IPS-18a (cell line): ENCODE measurements at regions not wholly inside any gene's neighbourhood (a gene's known extent, or its start where the extent isn't known, plus 50 kb on each side); places are given as distances from the start of the nearest gene placed in this dataset.
"Not testable (repeated sequence)": the region's sequence is repeated elsewhere in the genome, so short reads cannot be mapped to it uniquely, and the experiment has no call there.

Experiments used
- H3K27ac ChIP-seq: one replicate; pipeline ENCODE4 v1.5.1; 2013; ENCODE audit warnings: low read length
- H3K27me3 ChIP-seq: one replicate; pipeline ENCODE4 v1.6.1; 2013; ENCODE audit warnings: mild to moderate bottlenecking, low read length; ENCODE audit not compliant: control insufficient read depth, insufficient read depth
- H3K36me3 ChIP-seq: one replicate; pipeline ENCODE4 v1.6.1; 2013; ENCODE audit warnings: low read depth, low read length; ENCODE audit not compliant: control insufficient read depth
- H3K4me1 ChIP-seq: one replicate; pipeline ENCODE4 v1.6.1; 2013; ENCODE audit warnings: low read depth, low read length; ENCODE audit not compliant: control insufficient read depth
- H3K4me3 ChIP-seq: one replicate; pipeline ENCODE4 v1.5.1; 2013; ENCODE audit warnings: low read length
- H3K9ac ChIP-seq: one replicate; pipeline ENCODE4 v1.6.1; 2013; ENCODE audit warnings: mild to moderate bottlenecking, low read length, moderate library complexity
- H3K9me3 ChIP-seq: one replicate; pipeline ENCODE4 v1.6.1; 2013; ENCODE audit warnings: low read depth, low read length; ENCODE audit not compliant: control insufficient read depth

GRCh38 chr5:102617191-102618187 lies 118.7 kb upstream of the SLCO6A1 start:
- no peaks in the 10 kb centered on the region for H3K36me3 ChIP-seq
- no peaks in the 10 kb centered on the region for H3K27me3 ChIP-seq
- H3K4me1 ChIP-seq = no peaks in the 10 kb centered on the region
- no peak overlapping the region for H3K4me3 ChIP-seq
- H3K27ac ChIP-seq = no peak overlapping the region
- no peak overlapping the region for H3K9ac ChIP-seq
- no peaks in the 10 kb centered on the region for H3K9me3 ChIP-seq

- H3K4me3 ChIP-seq = no peak overlapping the region
- no peaks in the 10 kb centered on the region for H3K4me1 ChIP-seq
- H3K9me3 ChIP-seq = no peaks in the 10 kb centered on the region
- no peak overlapping the region for H3K9ac ChIP-seq
- no peak overlapping the region for H3K27ac ChIP-seq
- H3K36me3 ChIP-seq = no peaks in the 10 kb centered on the region
- H3K27me3 ChIP-seq = no peaks in the 10 kb centered on the region
Measured at GRCh38 chr5:102622262-102622661, 123.5 kb upstream of the SLCO6A1 start.

GRCh38 chr5:102623329-102624065 lies 124.7 kb upstream of the SLCO6A1 start:
- H3K4me1 ChIP-seq = no peaks in the 10 kb centered on the region
- H3K27me3 ChIP-seq = no peaks in the 10 kb centered on the region
- H3K27ac ChIP-seq = no peak overlapping the region
- H3K36me3 ChIP-seq = no peaks in the 10 kb centered on the region
- no peak overlapping the region for H3K9ac ChIP-seq
- H3K9me3 ChIP-seq = no peaks in the 10 kb centered on the region
- H3K4me3 ChIP-seq = no peak overlapping the region

GRCh38 chr5:102624405-102624804 lies 125.6 kb upstream of the SLCO6A1 start:
- no peak overlapping the region for H3K27ac ChIP-seq
- no peaks in the 10 kb centered on the region for H3K9me3 ChIP-seq
- no peak overlapping the region for H3K9ac ChIP-seq
- H3K27me3 ChIP-seq = no peaks in the 10 kb centered on the region
- H3K4me3 ChIP-seq = no peak overlapping the region
- H3K4me1 ChIP-seq = no peaks in the 10 kb centered on the region
- H3K36me3 ChIP-seq = no peaks in the 10 kb centered on the region

- Histone ChIP-seq H3K4me1 (no peaks in the 10 kb centered on the region), H3K36me3 (no peaks in the 10 kb centered on the region), H3K27me3 (no peaks in the 10 kb centered on the region), H3K9me3 (no peaks in the 10 kb centered on the region), H3K4me3 (no peak overlapping the region), H3K27ac (no peak overlapping the region), H3K9ac (no peak overlapping the region)
Measured at GRCh38 chr5:102625468-102625867, 126.7 kb upstream of the SLCO6A1 start.

GRCh38 chr5:102625928-102626327 lies 127.1 kb upstream of the SLCO6A1 start:
- Histone ChIP-seq H3K9me3 (no peaks in the 10 kb centered on the region), H3K36me3 (no peaks in the 10 kb centered on the region), H3K9ac (no peak overlapping the region), H3K4me1 (no peaks in the 10 kb centered on the region), H3K27me3 (no peaks in the 10 kb centered on the region), H3K27ac (no peak overlapping the region), H3K4me3 (no peak overlapping the region)

GRCh38 chr5:102627315-102627714 lies 127.8 kb upstream of the PAM start:
- H3K9me3 ChIP-seq = no peaks in the 10 kb centered on the region
- H3K4me1 ChIP-seq = no peaks in the 10 kb centered on the region
- H3K27ac ChIP-seq = no peak overlapping the region
- H3K9ac ChIP-seq = no peak overlapping the region
- H3K4me3 ChIP-seq = no peak overlapping the region
- no peaks in the 10 kb centered on the region for H3K27me3 ChIP-seq
- H3K36me3 ChIP-seq = no peaks in the 10 kb centered on the region

- H3K4me1 ChIP-seq = no peaks in the 10 kb centered on the region
- H3K9ac ChIP-seq = no peak overlapping the region
- no peak overlapping the region for H3K27ac ChIP-seq
- H3K4me3 ChIP-seq = no peak overlapping the region
- H3K9me3 ChIP-seq = no peaks in the 10 kb centered on the region
- H3K27me3 ChIP-seq = no peaks in the 10 kb centered on the region
- no peaks in the 10 kb centered on the region for H3K36me3 ChIP-seq
Measured at GRCh38 chr5:102628441-102629175, 126.5 kb upstream of the PAM start.

GRCh38 chr5:102629827-102630605 lies 125.1 kb upstream of the PAM start:
- no peaks in the 10 kb centered on the region for H3K9me3 ChIP-seq
- H3K4me3 ChIP-seq = no peak overlapping the region
- H3K27ac ChIP-seq = no peak overlapping the region
- H3K36me3 ChIP-seq = no peaks in the 10 kb centered on the region
- H3K4me1 ChIP-seq = no peaks in the 10 kb centered on the region
- H3K27me3 ChIP-seq = no peaks in the 10 kb centered on the region
- no peak overlapping the region for H3K9ac ChIP-seq

- H3K4me1 ChIP-seq, H3K4me3 ChIP-seq, H3K9me3 ChIP-seq, H3K9ac ChIP-seq, H3K27me3 ChIP-seq, H3K36me3 ChIP-seq, H3K27ac ChIP-seq: not testable (repeated sequence)
Measured at GRCh38 chr5:102635399-102635798, 119.7 kb upstream of the PAM start.

GRCh38 chr5:102638316-102638715 lies 116.8 kb upstream of the PAM start:
- Histone ChIP-seq H3K4me3 (no peak overlapping the region), H3K36me3 (no peaks in the 10 kb centered on the region), H3K9me3 (no peaks in the 10 kb centered on the region), H3K9ac (no peak overlapping the region), H3K4me1 (no peaks in the 10 kb centered on the region), H3K27ac (no peak overlapping the region), H3K27me3 (no peaks in the 10 kb centered on the region)
